IMR-90 (cell line): ENCODE measurements at regions not wholly inside any gene's neighbourhood (a gene's known extent, or its start where the extent isn't known, plus 50 kb on each side); places are given as distances from the start of the nearest gene placed in this dataset.

Experiments used
- ATAC-seq: fragments of 200-7000 bp; cut with Tn5 transposase; 2 replicates; pipeline ENCODE4 v1.9.1; 2020; ENCODE audit warnings: low read depth, mild to moderate bottlenecking, moderate library complexity
- BruUV-seq: library from RNA; stranded (reverse); fragments of 400-500 nt; replicated peaks from 2 replicates; lab custom pipeline; 2021; lab: Mats Ljungman, UMichigan
- CTCF ChIA-PET: fragments of 300-600 bp; formaldehyde crosslinking; extraction: SDS; loops from one replicate; lab custom pipeline; 2021; ENCODE audit warnings: antibody characterized with exemption; lab: Yijun Ruan, JAX
- POLR2A ChIA-PET: fragments of 300-600 bp; sonication (Branson Sonifier 250); formaldehyde crosslinking; loops from one replicate; lab custom pipeline; 2022; ENCODE audit warnings: antibody characterized with exemption; ENCODE audit not compliant: unreplicated experiment; lab: Charles Lee
- DNase-seq: peaks from one replicate; pipeline ENCODE4 v3.0.0; 2013
- H2AFZ ChIP-seq: replicated peaks from 2 replicates; pipeline ENCODE3; 2013; ENCODE audit warnings: low read length, mild to moderate bottlenecking; ENCODE audit not compliant: poor library complexity
- H2AK5ac ChIP-seq: 2 replicates; pipeline ENCODE4 v1.6.1; 2013; ENCODE audit warnings: low read depth, low read length, inconsistent platforms
- H2AK9ac ChIP-seq: replicated peaks from 2 replicates; pipeline ENCODE3; 2013; ENCODE audit warnings: mild to moderate bottlenecking, low read depth, low read length, moderate library complexity; ENCODE audit not compliant: poor library complexity
- H2BK120ac ChIP-seq: 2 replicates; pipeline ENCODE4 v1.6.1; 2013; ENCODE audit warnings: low read depth, low read length, inconsistent platforms
- H2BK15ac ChIP-seq: 3 replicates; pipeline ENCODE4 v1.6.1; 2013; ENCODE audit warnings: low read depth, low read length, inconsistent platforms
- H2BK20ac ChIP-seq: 2 replicates; pipeline ENCODE4 v1.6.1; 2013; ENCODE audit warnings: low read depth, mild to moderate bottlenecking, inconsistent platforms, low read length, moderate library complexity
- H2BK5ac ChIP-seq: 2 replicates; pipeline ENCODE4 v1.6.1; 2013; ENCODE audit warnings: mild to moderate bottlenecking, low read depth, low read length, inconsistent platforms; ENCODE audit not compliant: poor library complexity, severe bottlenecking
- H3K14ac ChIP-seq: replicated peaks from 2 replicates; pipeline ENCODE4 v1.6.1; 2013; ENCODE audit warnings: low read depth, low read length, inconsistent platforms
- H3K18ac ChIP-seq: 2 replicates; pipeline ENCODE4 v1.6.1; 2013; ENCODE audit warnings: low read depth, low read length, control low read depth
- H3K23ac ChIP-seq: 2 replicates; pipeline ENCODE4 v1.6.1; 2013; ENCODE audit warnings: low read depth, low read length, inconsistent platforms
- H3K27ac ChIP-seq: 2 replicates; pipeline ENCODE4 v1.5.1; 2013; ENCODE audit warnings: mild to moderate bottlenecking, control low read depth, low read length; ENCODE audit not compliant: insufficient read depth
- H3K27me3 ChIP-seq: 2 replicates; pipeline ENCODE4 v1.6.1; 2013; ENCODE audit warnings: low read length; ENCODE audit not compliant: control insufficient read depth, insufficient read depth
- H3K36me3 ChIP-seq: 2 replicates; pipeline ENCODE4 v1.6.1; 2013; ENCODE audit warnings: low read length, mixed read lengths; ENCODE audit not compliant: control insufficient read depth, insufficient read depth
- H3K4ac ChIP-seq: 2 replicates; pipeline ENCODE4 v1.6.1; 2013; ENCODE audit warnings: low read depth, low read length, inconsistent platforms
- H3K4me1 ChIP-seq: 2 replicates; pipeline ENCODE4 v1.6.1; 2013; ENCODE audit warnings: low read length, mixed read lengths; ENCODE audit not compliant: control insufficient read depth, insufficient read depth
- H3K4me2 ChIP-seq: 2 replicates; pipeline ENCODE4 v1.6.1; 2013; ENCODE audit warnings: low read depth, mild to moderate bottlenecking, control low read depth, low read length, moderate library complexity
- H3K4me3 ChIP-seq: 2 replicates; pipeline ENCODE4 v1.5.1; 2013; ENCODE audit warnings: low read depth, mild to moderate bottlenecking, control low read depth, low read length, moderate library complexity; ENCODE audit not compliant: insufficient read depth
- H3K56ac ChIP-seq: 2 replicates; pipeline ENCODE4 v1.6.1; 2013; ENCODE audit warnings: low read length, inconsistent platforms; ENCODE audit not compliant: insufficient read depth; ENCODE audit errors: extremely low read depth
- H3K79me1 ChIP-seq, 2 experiments: 2 replicates each; pipeline ENCODE4 v1.6.1; 2013; ENCODE audit warnings: low read length in 2 of 2, inconsistent platforms in 1 of 2, low read depth in 1 of 2
- H3K9ac ChIP-seq: 2 replicates; pipeline ENCODE4 v1.6.1; 2013; ENCODE audit warnings: low read depth, low read length, control low read depth
- H3K9me1 ChIP-seq: 2 replicates; pipeline ENCODE4 v1.6.1; 2013; ENCODE audit warnings: low read length, inconsistent platforms; ENCODE audit not compliant: insufficient read depth
- H3K9me3 ChIP-seq: 2 replicates; pipeline ENCODE4 v1.6.1; 2013; ENCODE audit warnings: low read length; ENCODE audit not compliant: control insufficient read depth, insufficient read depth
- H4K20me1 ChIP-seq: 2 replicates; pipeline ENCODE4 v1.6.1; 2013; ENCODE audit warnings: low read length, inconsistent platforms; ENCODE audit not compliant: insufficient read depth
- H4K5ac ChIP-seq: 2 replicates; pipeline ENCODE4 v1.6.1; 2013; ENCODE audit warnings: mild to moderate bottlenecking, low read depth, low read length, control low read depth
- H4K8ac ChIP-seq, 2 experiments: 2 replicates each; pipeline ENCODE4 v1.6.1; 2013; ENCODE audit warnings: low read depth in 2 of 2, low read length in 2 of 2, control low read depth in 1 of 2, inconsistent platforms in 1 of 2
- H4K91ac ChIP-seq: 2 replicates; pipeline ENCODE4 v1.6.1; 2013; ENCODE audit warnings: low read depth, low read length, inconsistent platforms; ENCODE audit not compliant: insufficient read depth
- CEBPB ChIP-seq: IDR thresholded peaks from 2 replicates; pipeline ENCODE4 v1.6.1; 2012; ENCODE audit warnings: low read depth, low read length, improper control_type of control experiment
- CHD1 ChIP-seq: IDR thresholded peaks from 2 replicates; pipeline ENCODE4 v1.6.1; 2012; ENCODE audit warnings: low read depth, low read length, improper control_type of control experiment
- FOS ChIP-seq: fragments of 150-350 bp; IDR thresholded peaks from 2 replicates; pipeline ENCODE4 v1.6.1; 2016; ENCODE audit warnings: low read depth, low read length
- MAFK ChIP-seq: IDR thresholded peaks from 2 replicates; pipeline ENCODE4 v1.6.1; 2012; ENCODE audit warnings: low read depth, low read length, improper control_type of control experiment
- MXI1 ChIP-seq: IDR thresholded peaks from 2 replicates; pipeline ENCODE4 v1.6.1; 2012; ENCODE audit warnings: low read depth, mild to moderate bottlenecking, low read length, moderate library complexity, borderline replicate concordance
- POLR2A ChIP-seq: IDR thresholded peaks from 2 replicates; pipeline ENCODE4 v1.6.1; 2012; ENCODE audit warnings: mild to moderate bottlenecking, low read depth, low read length
- RFX5 ChIP-seq: IDR thresholded peaks from 2 replicates; pipeline ENCODE4 v1.8.0; 2012; ENCODE audit warnings: low read depth, mild to moderate bottlenecking, low read length, moderate library complexity
- WGBS, 2 experiments: methylation state at CpG; one replicate each; pipeline versions ENCODE4 v1.1.5 to v1.1.7; 2013; ENCODE audit warnings: missing lambda C conversion rate in 2 of 2; ENCODE audit not compliant: insufficient read length in 1 of 2; ENCODE audit errors: extremely low coverage in 2 of 2; 5-methylcytosine and 5-hydroxymethylcytosine counted together
- dilution Hi-C: fragments of 300-500 bp; cut with HindIII; formaldehyde crosslinking; loops from one replicate; pipeline ENCODE4 v1.14.3; 2018; ENCODE audit warnings: low sequenced_read_pairs; ENCODE audit not compliant: unreplicated experiment
- in situ Hi-C: fragments of 300-500 bp; cut with MboI; formaldehyde crosslinking; loops from 3 replicates; pipeline ENCODE4 v1.14.3; 2019; ENCODE audit warnings: low sequenced_read_pairs, inconsistent platforms, mixed read lengths
- intact Hi-C: fragments of 100-400 bp; cut with micrococcal nuclease; formaldehyde crosslinking; loops from 2 replicates; pipeline ENCODE4 v1.10.0; 2022
- TF ChIP-seq, protein P1 (sequence below): conservative IDR thresholded peaks from 2 replicates; pipeline ENCODE4 v1.5.1; 2012; ENCODE audit warnings: mild to moderate bottlenecking, low read depth, low read length, improper control_type of control experiment
- TF ChIP-seq, protein P2 (sequence below): fragments of 150-350 bp; IDR thresholded peaks from 2 replicates; pipeline ENCODE4 v1.6.1; 2017; ENCODE audit warnings: mild to moderate bottlenecking, antibody characterized with exemption, low read length, low read depth

DNA sequence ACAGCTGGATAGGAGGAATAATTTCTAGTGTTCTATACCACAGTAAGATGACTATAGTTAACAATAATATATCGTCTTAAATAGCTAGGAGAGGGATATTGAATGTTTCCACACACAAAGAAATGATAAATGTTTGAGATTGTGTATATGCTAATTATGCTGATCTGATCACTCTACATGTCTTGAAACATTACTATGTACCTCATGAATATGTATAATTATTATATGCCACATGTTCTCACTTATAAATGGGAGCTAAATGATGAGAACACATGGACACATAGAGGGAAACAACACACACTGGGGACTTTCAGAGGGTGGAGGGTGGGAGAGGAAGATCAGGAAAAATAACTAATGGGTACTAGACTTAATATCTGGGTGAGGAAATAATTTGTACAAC lies 53.2 kb upstream of the MAGEA4 start:
- CTCF ChIA-PET: no interaction called here
- in situ Hi-C loops: no loop called here

More for the DNA sequence above, 53.2 kb upstream of the MAGEA4 start:
- Histone ChIP-seq H3K4me2 (no peak overlapping the region), H3K4ac (no peak overlapping the region), H3K18ac (no peak overlapping the region), H3K14ac (no peak overlapping the region), H2AK5ac (no peak overlapping the region), H3K9ac (no peak overlapping the region), H3K79me1 (no peaks in the 10 kb centered on the region), H2AFZ (no peak overlapping the region), H3K56ac (no peak overlapping the region), H3K23ac (no peak overlapping the region), H4K5ac (no peak overlapping the region), H4K20me1 (no peaks in the 10 kb centered on the region), H3K4me3 (no peak overlapping the region), H2AK9ac (no peak overlapping the region), H2BK120ac (no peak overlapping the region), H3K4me1 (no peaks in the 10 kb centered on the region), H3K36me3 (no peaks in the 10 kb centered on the region), H4K8ac (no peak overlapping the region), H2BK20ac (no peak overlapping the region), H2BK5ac (no peak overlapping the region), H2BK15ac (no peak overlapping the region), H3K9me3 (peaks cover 2% of the 10 kb centered on the region; the same call in 1 of the 2 replicates), H4K91ac (no peak overlapping the region), H3K27me3 (no peaks in the 10 kb centered on the region), H3K27ac (no peak overlapping the region), H3K9me1 (no peaks in the 10 kb centered on the region)
- no TSS peak for BruUV-seq
- dilution Hi-C loops: no loop called here
- ATAC-seq: no peak
- POLR2A ChIA-PET: no interaction called here
- intact Hi-C loops: no loop called here
- no CpG with 5 or more reads among the region's 1 CpG for WGBS, 2 experiments
- no peak for DNase-seq
- TF ChIP-seq MAFK (no peak), FOS (no peak), CEBPB (no peak), MXI1 (no peak), RFX5 (no peak), CHD1 (no peak), POLR2A (no peak)
- TF ChIP-seq, protein P1, sequence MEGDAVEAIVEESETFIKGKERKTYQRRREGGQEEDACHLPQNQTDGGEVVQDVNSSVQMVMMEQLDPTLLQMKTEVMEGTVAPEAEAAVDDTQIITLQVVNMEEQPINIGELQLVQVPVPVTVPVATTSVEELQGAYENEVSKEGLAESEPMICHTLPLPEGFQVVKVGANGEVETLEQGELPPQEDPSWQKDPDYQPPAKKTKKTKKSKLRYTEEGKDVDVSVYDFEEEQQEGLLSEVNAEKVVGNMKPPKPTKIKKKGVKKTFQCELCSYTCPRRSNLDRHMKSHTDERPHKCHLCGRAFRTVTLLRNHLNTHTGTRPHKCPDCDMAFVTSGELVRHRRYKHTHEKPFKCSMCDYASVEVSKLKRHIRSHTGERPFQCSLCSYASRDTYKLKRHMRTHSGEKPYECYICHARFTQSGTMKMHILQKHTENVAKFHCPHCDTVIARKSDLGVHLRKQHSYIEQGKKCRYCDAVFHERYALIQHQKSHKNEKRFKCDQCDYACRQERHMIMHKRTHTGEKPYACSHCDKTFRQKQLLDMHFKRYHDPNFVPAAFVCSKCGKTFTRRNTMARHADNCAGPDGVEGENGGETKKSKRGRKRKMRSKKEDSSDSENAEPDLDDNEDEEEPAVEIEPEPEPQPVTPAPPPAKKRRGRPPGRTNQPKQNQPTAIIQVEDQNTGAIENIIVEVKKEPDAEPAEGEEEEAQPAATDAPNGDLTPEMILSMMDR: no peak
- TF ChIP-seq, protein P2, sequence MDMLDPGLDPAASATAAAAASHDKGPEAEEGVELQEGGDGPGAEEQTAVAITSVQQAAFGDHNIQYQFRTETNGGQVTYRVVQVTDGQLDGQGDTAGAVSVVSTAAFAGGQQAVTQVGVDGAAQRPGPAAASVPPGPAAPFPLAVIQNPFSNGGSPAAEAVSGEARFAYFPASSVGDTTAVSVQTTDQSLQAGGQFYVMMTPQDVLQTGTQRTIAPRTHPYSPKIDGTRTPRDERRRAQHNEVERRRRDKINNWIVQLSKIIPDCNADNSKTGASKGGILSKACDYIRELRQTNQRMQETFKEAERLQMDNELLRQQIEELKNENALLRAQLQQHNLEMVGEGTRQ: no peak
